ENCODE measurements at regions not wholly inside any gene's neighbourhood (a gene's known extent, or its start where the extent isn't known, plus 50 kb on each side); places are given as distances from the start of the nearest gene placed in this dataset.
A peak's percentile ranks its signal among the peaks of the same experiment; 100 is the strongest.

DNA sequence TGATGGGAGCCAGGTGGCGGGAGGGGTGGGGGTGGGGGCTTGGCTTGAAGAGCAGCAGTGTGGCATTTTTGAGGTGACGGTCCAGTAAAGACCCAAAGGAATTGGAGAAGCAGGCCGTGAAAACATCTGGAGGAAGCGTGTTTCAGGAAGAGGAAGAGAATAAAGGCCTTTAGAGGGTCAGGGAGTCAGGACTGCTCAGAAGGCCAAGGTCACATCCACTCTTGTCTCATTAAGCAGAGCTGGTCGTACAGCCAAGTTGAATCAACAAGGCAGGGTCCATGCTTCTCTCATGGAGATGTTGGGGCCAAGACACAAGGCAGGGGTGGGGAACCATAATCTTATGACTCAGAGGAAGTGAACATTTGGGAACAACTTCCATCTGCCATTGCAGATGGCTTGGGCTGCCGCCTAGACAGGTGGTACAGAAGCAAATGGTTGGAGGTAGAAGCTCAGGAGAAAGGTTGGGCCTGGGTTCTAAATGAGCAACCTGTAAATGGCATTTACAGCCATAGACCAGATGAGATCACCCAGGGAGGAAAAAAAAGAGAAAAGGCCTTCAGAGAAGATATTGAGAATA, 179.6 kb downstream of the TTLL2 start (continued):
- TF ChIP-seq, protein P1, sequence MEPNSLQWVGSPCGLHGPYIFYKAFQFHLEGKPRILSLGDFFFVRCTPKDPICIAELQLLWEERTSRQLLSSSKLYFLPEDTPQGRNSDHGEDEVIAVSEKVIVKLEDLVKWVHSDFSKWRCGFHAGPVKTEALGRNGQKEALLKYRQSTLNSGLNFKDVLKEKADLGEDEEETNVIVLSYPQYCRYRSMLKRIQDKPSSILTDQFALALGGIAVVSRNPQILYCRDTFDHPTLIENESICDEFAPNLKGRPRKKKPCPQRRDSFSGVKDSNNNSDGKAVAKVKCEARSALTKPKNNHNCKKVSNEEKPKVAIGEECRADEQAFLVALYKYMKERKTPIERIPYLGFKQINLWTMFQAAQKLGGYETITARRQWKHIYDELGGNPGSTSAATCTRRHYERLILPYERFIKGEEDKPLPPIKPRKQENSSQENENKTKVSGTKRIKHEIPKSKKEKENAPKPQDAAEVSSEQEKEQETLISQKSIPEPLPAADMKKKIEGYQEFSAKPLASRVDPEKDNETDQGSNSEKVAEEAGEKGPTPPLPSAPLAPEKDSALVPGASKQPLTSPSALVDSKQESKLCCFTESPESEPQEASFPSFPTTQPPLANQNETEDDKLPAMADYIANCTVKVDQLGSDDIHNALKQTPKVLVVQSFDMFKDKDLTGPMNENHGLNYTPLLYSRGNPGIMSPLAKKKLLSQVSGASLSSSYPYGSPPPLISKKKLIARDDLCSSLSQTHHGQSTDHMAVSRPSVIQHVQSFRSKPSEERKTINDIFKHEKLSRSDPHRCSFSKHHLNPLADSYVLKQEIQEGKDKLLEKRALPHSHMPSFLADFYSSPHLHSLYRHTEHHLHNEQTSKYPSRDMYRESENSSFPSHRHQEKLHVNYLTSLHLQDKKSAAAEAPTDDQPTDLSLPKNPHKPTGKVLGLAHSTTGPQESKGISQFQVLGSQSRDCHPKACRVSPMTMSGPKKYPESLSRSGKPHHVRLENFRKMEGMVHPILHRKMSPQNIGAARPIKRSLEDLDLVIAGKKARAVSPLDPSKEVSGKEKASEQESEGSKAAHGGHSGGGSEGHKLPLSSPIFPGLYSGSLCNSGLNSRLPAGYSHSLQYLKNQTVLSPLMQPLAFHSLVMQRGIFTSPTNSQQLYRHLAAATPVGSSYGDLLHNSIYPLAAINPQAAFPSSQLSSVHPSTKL (CRISPR knock-in tag; IDR thresholded peaks at IDR 0.05), result peak; percentile 54; the same call in 1 of the 2 replicates
- TF ChIP-seq PAWR (CRISPR knock-in tag; IDR thresholded peaks at IDR 0.05; ENCODE audit: borderline replicate concordance), result no peak
- TF ChIP-seq GABPB1 (CRISPR knock-in tag; IDR thresholded peaks at IDR 0.05), result no peak
- no peak for TF ChIP-seq ZNF792 (CRISPR knock-in tag; IDR thresholded peaks at IDR 0.05)
- no peak for TF ChIP-seq PAF1 (CRISPR knock-in tag; IDR thresholded peaks at IDR 0.05)
- no peak for TF ChIP-seq ZSCAN12 (CRISPR knock-in tag; IDR thresholded peaks at IDR 0.05)
- TF ChIP-seq, protein P2, sequence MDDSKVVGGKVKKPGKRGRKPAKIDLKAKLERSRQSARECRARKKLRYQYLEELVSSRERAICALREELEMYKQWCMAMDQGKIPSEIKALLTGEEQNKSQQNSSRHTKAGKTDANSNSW (CRISPR knock-in tag; IDR thresholded peaks at IDR 0.05; ENCODE audit: borderline replicate concordance), result no peak
- no peak for TF ChIP-seq ZNF75D (CRISPR knock-in tag; IDR thresholded peaks at IDR 0.05; ENCODE audit: borderline replicate concordance)
- TF ChIP-seq HCFC1 (IDR thresholded peaks at IDR 0.05; ENCODE audit: low read depth, low read length), result no peak
- TF ChIP-seq, protein P3, sequence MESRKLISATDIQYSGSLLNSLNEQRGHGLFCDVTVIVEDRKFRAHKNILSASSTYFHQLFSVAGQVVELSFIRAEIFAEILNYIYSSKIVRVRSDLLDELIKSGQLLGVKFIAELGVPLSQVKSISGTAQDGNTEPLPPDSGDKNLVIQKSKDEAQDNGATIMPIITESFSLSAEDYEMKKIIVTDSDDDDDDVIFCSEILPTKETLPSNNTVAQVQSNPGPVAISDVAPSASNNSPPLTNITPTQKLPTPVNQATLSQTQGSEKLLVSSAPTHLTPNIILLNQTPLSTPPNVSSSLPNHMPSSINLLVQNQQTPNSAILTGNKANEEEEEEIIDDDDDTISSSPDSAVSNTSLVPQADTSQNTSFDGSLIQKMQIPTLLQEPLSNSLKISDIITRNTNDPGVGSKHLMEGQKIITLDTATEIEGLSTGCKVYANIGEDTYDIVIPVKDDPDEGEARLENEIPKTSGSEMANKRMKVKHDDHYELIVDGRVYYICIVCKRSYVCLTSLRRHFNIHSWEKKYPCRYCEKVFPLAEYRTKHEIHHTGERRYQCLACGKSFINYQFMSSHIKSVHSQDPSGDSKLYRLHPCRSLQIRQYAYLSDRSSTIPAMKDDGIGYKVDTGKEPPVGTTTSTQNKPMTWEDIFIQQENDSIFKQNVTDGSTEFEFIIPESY (CRISPR knock-in tag; IDR thresholded peaks at IDR 0.05), result no peak
- no peak for TF ChIP-seq ZNF709 (CRISPR knock-in tag; IDR thresholded peaks at IDR 0.05)
- no peak for TF ChIP-seq ZNF609 (CRISPR knock-in tag; IDR thresholded peaks at IDR 0.05; ENCODE audit: borderline replicate concordance)
- TF ChIP-seq THAP11 (CRISPR knock-in tag; IDR thresholded peaks at IDR 0.05), result no peak
- TF ChIP-seq POLR2AphosphoS2 (IDR thresholded peaks at IDR 0.05; ENCODE audit: low read depth, low read length), result no peak
- no peak for TF ChIP-seq ZNF260 (CRISPR knock-in tag; IDR thresholded peaks at IDR 0.05; ENCODE audit: borderline replicate concordance, low read depth)
- TF ChIP-seq NR2F6 (IDR thresholded peaks at IDR 0.05), result no peak
- peak; percentile 46; the same call in 1 of the 2 replicates for TF ChIP-seq NR2F6 (CRISPR knock-in tag; IDR thresholded peaks at IDR 0.05)
- TF ChIP-seq TARDBP (CRISPR knock-in tag; IDR thresholded peaks at IDR 0.05), result no peak
- no peak for TF ChIP-seq SAP130 (CRISPR knock-in tag; IDR thresholded peaks at IDR 0.05; ENCODE audit: low read depth)
